ENCODE measurements at regions not wholly inside any gene's neighbourhood (a gene's known extent, or its start where the extent isn't known, plus 50 kb on each side); places are given as distances from the start of the nearest gene placed in this dataset.
"Not testable (repeated sequence)": the region's sequence is repeated elsewhere in the genome, so short reads cannot be mapped to it uniquely, and the experiment has no call there.

DNA sequence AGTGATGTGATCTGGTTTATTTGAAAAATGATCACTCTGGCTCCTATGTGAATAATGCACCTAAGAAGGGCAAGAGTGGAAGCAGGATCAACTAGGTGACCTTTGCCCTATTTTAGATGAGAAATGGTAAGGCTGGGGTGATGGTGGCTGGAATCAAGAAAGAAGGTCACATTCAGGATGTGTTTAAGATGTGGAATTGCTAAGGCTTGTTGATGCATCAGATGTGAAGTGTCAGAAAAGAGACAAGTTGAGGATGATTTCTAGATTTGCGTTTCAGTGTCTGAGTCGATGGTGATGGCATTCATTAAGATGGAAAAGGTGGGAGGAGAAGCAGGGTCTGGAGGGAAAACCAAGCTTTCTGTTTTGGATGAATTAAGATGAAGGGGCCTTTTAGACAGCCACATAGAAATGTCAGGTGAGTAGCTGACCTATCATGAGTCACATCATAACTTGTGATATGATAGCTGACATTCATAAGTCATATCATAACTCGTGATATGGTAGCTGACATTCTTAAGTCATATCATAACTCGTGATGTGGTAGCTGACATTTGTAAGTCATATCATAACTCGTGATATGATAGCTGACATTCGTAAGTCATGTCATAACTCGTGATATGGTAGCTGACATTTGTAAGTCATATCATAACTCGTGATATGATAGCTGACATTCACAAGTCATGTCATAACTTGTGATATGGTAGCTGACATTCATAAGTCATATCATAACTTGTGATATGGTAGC, 101.2 kb upstream of the SEC11C start:
- no peak overlapping the region for H3K4me3 ChIP-seq (ENCODE audit: low read depth, low read length)
- DNase-seq (ENCODE audit: low read depth), result no peak
- TF ChIP-seq, protein P1, sequence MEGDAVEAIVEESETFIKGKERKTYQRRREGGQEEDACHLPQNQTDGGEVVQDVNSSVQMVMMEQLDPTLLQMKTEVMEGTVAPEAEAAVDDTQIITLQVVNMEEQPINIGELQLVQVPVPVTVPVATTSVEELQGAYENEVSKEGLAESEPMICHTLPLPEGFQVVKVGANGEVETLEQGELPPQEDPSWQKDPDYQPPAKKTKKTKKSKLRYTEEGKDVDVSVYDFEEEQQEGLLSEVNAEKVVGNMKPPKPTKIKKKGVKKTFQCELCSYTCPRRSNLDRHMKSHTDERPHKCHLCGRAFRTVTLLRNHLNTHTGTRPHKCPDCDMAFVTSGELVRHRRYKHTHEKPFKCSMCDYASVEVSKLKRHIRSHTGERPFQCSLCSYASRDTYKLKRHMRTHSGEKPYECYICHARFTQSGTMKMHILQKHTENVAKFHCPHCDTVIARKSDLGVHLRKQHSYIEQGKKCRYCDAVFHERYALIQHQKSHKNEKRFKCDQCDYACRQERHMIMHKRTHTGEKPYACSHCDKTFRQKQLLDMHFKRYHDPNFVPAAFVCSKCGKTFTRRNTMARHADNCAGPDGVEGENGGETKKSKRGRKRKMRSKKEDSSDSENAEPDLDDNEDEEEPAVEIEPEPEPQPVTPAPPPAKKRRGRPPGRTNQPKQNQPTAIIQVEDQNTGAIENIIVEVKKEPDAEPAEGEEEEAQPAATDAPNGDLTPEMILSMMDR (conservative IDR thresholded peaks at IDR 0.05; ENCODE audit: low read depth, low read length), result no peak

DNA sequence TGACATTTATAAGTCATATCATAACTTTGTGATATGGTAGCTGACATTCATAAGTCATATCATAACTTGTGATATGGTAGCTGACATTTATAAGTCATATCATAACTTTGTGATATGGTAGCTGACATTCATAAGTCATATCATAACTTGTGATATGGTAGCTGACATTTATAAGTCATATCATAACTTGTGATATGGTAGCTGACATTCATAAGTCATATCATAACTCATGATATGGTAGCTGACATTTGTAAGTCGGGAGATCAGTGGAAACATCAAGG, 100.7 kb upstream of the SEC11C start:
- not testable (repeated sequence) for DNase-seq (ENCODE audit: low read depth); H3K4me3 ChIP-seq (ENCODE audit: low read depth, low read length)

DNA sequence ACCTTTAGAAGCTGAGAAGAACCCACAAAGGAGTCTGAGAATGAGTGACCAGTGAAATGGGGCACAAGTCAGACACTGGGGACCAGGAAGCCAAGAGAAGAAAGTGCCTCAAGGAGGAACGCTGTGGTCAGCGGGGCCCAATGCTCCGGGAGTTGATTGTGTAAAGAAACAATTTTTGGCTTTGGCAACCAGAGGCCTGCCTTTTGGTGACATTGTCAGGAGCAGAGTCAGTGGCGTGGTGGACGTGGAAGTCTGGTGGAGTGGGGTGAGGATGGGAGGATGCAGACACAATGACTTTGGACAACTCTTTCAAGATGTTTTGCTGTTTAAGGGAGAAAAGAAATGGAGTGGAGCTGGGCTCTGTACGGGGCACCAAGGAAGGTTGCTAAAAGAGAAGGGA, 100.2 kb upstream of the SEC11C start:
- no peak for DNase-seq (ENCODE audit: low read depth)
- no peak overlapping the region for H3K4me3 ChIP-seq (ENCODE audit: low read depth, low read length)
- TF ChIP-seq, protein P1 (conservative IDR thresholded peaks at IDR 0.05; ENCODE audit: low read depth, low read length), result no peak

DNA sequence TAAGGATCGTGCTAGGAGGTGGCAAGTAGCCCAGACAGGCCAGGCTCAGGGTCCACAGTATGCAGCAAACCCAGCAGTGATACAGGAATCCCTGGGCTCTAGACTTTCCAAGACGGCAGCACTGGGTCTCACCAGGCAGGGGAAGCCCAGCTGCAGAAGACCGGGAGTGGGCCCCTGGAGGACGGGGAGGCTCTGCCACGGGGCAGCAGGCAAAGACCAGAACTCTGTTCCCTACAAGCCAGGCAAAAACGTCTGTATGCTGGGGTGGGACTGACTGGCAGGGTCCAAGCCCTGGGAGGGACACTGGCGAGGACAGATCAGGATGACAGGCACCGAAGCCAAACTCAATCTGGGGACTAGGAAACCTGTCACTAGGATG, 98.9 kb upstream of the SEC11C start:
- DNase-seq (ENCODE audit: low read depth), result no peak
- no peak overlapping the region for H3K4me3 ChIP-seq (ENCODE audit: low read depth, low read length)
- TF ChIP-seq, protein P1 (conservative IDR thresholded peaks at IDR 0.05; ENCODE audit: low read depth, low read length), result no peak

DNA sequence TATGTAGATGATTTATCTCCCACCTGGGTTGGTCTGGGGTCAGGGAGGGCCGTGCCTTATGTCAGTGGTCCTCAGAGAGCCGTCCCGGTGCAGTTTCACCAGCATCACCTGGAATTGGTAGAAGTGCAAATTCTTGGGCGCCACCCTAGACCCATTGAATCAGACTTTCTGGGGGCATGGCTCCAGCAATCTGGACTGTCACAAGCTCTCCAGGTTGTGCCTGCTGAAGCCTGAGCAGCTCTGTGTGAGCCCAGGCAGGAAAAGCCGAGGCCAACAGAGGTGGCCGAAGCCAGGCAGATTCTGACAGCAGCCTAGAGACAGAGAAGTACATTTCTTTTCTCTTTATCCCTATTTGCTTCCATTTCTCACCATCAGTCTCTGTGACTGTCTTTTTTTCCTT, 98.4 kb upstream of the SEC11C start:
- H3K4me3 ChIP-seq (ENCODE audit: low read depth, low read length), result no peak overlapping the region
- DNase-seq (ENCODE audit: low read depth), result no peak
- TF ChIP-seq, protein P1 (conservative IDR thresholded peaks at IDR 0.05; ENCODE audit: low read depth, low read length), result no peak

DNA sequence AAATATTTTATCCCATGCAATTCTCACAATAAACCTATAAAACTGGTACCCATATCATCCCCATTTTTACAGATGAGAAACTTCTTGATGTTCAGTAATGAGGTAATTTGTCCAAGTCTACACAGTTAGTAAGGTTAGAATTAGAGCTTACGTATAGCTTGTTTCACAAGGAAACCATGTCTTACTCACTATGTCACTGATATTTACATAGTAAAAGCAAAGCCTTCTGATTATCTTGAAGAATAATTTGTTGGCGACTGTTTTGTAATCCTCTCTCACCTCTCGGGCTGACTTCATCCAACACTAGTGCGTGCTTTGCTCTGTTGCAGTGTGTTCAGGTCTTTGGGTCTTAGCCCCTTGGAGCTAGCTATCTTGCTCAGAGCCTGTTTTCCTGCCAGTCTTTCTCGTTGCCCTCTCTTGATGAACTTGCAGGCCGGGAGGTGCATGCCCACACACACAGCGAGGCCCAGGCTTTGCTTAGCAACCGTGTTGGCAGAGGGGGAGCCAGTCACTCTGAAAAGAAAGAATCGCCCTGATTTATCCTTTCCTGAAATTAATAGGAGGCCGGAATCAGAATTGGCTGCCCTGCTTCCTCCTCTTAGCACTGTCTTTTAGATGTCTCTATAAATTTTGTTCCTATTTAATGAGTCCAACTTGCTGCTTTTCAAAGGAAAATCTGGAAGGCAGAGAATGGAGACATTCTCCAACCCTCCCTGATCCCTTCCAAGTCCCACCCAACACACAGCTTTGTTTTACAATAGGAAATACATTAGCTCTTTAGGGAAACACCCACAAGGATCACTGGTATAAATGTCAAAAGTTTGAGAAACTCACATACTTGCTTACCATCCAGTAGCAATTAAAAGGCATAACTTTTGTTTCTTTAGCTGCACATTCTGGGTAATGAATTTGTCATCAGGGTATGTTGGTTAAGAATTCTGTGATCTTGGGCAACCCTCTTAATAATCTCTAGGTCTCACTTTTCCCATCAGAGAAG, 97.6 kb upstream of the SEC11C start:
- TF ChIP-seq, protein P1 (conservative IDR thresholded peaks at IDR 0.05; ENCODE audit: low read depth, low read length), result no peak
- no peak for DNase-seq (ENCODE audit: low read depth)
- H3K4me3 ChIP-seq (ENCODE audit: low read depth, low read length), result no peak overlapping the region

DNA sequence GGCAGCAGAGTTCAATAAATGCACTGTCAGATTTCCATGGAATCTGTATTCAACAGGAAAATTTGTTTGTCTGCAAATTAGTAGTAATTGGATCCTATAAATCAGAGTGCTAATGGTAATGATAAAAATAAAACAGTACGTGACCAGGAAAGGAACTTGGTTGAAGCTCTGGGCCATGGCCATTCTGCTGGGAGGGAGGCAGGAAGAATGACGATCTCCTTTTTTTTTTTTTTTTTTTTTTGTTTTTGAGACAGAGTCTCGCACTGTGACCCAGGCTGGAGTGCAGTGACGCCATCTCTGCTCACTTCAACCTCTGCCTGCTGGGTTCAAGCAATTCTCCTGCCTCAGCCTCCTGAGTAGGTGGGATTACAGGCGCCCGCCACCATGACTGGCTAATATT, 94.8 kb upstream of the SEC11C start:
- no peak overlapping the region for H3K4me3 ChIP-seq (ENCODE audit: low read depth, low read length)
- DNase-seq (ENCODE audit: low read depth), result no peak
- TF ChIP-seq, protein P1 (conservative IDR thresholded peaks at IDR 0.05; ENCODE audit: low read depth, low read length), result no peak

All from choroid plexus epithelial cell (primary cell).